Ureter (tissue), 1 donor: ENCODE measurements at regions not wholly inside any gene's neighbourhood (a gene's known extent, or its start where the extent isn't known, plus 50 kb on each side); places are given as distances from the start of the nearest gene placed in this dataset.
"Not testable (repeated sequence)": the region's sequence is repeated elsewhere in the genome, so short reads cannot be mapped to it uniquely, and the experiment has no call there.

Experiments used
- DNase-seq: peaks from one replicate; pipeline ENCODE4 v3.0.0-alpha.2; 2020; ENCODE audit warnings: low spot score
- donor health status: DM: yes; HTN: yes; CAD: no.

DNA sequence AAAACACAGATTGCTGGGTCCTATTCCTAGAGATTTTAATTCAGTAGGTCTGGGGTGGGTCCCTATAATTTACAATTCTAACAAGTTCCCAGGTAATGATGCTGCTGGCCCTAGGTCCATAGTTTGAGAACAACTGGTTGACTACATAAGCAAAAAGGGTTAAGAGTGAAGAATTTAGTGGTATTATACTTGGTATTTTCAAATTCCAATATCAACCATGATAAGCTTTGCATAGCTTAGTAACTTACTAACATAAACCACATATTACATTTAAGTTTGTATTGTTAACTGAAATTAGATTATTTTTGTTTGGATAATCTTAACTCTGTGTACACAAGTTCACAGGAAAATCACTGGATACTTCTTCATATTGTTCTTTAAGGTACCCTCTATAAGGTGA is 862.9 kb upstream of the ACVR2A start:
- DNase-seq, result no peak

DNA sequence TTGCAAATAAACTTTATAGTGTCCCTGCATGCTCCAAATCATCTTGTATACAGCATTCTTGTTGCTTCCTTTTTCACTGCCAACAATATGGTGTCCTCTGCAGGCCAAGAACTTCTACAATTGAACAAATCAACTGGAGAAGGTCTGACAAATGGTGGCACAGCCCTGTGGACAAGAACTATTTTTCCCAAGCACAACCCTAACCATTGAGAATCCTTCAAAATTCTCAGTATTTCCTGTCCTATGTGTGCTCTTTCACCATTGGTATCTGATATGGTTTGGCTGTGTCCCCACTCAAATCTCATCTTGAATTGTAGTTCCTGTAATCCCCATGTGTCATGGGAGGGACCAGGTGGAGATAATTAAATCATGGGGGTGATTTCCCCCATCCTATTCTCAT is 865.1 kb upstream of the ACVR2A start:
- DNase-seq, result no peak

DNA sequence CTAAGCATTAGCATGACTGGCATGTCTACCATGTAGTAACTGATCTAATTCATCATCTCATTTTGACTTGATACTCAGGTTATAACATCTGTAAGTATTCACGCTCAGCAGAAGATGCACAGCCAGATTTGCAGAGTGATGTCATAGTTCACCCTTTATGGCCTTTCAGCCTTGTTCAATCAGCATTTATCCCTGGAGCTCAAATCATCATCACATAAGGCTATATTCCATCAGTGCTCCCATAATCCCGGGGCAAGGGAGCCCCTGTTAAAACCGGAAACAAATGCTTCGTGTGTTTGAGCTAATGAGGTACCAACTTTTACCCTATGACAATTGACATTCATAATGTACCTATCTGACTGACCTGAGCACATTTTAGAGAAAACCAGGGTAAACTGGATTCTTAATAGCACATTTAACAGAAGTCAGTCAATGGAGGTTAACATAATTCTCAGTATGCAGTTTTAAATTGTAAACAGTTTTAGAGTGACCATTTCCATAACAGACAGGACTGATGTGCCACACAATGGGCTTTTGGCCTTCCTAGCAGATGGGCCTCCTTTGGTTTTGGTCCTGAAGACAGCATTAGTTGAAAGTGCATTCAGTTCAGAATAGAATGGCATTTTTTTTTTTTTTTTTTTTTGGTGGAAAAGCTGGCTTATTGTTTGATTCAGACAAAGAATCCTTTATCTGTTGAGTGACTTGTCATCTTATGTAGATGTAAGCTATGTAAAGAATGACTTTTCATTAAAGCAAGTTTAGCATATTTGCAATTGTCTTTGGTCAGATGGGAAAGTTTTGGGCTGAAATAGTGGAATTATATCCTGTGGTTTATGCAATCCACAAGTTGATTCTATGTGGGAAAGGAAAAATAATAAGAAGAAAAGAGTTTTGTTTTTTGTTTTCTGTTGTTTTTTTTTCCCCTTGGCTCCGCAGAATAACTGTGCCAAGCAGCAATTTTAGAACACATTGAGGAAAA is 866.0 kb upstream of the ACVR2A start:
- DNase-seq, result no peak

DNA sequence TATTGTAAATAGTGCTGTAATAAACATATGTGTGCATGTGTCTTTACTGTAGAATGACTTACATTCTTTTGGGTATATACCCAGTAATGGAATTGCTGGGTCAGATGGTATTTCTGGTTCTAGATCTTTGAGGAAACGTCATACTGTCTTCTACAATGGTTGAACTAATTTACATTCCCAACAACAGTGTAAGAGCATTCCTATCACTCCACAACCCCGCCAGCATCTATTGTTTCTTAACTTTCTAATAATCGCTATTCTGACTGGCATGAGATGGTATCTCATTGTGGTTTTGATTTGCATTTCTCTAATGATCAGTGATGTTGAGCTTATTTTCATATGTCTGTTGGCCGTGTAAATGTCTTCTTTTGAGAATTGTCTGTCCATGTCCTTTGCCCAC is 873.8 kb upstream of the ACVR2A start:
- not testable (repeated sequence) for DNase-seq

DNA sequence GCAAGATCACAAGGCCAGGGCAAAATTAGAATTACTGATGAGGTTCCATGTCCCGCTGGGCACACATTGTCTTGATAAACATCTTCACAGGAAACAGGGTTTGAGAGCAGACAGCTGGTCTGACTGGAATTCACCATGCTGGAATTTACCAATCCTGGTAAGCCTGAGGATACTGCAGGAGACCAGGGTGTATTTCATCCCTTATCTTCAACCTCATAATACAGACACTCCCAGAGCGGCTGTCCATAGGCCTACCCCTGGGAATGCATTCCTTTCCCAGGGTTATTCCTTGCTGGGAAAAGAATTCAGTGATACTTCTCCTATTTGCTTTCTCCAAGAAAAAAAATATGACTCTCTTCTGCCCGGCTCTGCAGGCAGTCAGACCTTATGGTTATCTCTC is 875.1 kb upstream of the ACVR2A start:
- not testable (repeated sequence) for DNase-seq

DNA sequence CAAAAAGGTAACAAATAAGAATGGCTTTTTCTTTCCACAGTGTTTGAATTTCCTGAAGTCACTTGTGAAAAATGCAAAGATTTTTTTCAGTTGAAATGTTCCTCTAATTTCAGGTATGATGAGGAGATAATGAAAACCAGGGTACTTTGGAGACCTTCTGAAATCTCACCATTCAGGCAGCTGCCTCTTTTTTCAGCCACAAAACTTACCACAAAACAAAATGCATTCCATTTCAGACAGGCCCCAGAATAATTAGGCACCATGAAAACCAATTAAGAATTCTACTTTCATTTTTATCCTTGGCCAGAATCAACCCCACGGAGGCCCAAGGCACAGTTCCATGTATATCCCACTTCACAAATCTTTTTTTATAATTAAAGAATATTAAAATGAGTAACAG is 880.3 kb upstream of the ACVR2A start:
- no peak for DNase-seq

DNA sequence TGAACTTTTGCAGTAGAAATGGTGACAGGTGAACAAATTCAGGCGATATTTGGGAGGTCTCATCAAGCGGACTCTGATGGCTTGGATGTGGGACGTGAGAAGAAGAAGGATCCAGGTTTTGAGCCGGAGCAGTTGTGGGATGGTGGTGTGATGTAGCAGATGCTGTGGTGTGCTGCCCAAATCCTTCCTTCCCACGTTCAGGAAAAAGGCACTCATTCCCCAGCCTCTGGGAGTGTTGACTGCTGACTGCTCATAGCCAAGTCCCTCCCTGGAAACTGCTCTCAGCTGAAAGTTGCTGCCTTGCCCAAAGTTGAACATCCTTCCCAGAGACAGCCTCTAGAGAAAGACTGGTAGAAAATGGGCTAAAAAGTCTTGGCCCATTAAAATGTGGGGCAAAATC is 890.3 kb upstream of the ACVR2A start:
- no peak for DNase-seq

DNA sequence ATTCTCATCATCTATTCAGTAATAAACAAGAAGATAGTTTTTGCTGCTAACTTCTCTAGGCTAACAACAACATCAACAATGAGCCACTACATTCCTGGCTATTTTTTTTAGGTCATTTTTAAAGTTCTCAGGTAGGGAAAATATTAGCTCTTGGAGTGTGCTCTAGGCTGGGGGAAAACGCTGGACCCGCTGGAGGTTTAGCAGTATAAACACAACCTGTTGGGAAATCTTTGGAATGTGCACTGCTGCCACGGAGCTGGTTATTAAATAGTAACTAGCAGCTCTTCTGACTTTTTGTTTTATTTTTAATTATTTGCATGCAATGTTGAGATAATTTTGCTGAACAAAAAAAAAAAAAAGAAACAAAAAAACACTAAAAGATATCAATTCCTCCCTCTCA is 892.1 kb upstream of the ACVR2A start:
- DNase-seq, result no peak

DNA sequence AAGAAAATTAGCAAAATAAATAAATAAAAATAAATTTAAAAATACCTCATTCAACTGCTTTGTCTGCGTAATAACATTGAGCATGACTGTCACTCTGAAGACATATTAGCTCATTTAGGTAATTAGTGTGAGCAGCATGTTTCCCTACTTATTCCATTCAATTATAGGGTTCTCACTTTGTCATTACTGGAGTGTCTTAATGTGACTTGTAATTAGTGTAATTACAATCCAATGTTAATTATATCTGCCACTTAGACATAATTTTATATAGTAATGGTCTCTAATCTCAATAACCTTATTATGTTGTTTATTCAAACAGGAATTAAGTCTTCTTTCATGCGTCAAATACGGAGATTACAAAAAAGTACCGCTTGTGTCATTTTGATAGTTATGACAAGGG is 893.9 kb upstream of the ACVR2A start:
- DNase-seq, result no peak

DNA sequence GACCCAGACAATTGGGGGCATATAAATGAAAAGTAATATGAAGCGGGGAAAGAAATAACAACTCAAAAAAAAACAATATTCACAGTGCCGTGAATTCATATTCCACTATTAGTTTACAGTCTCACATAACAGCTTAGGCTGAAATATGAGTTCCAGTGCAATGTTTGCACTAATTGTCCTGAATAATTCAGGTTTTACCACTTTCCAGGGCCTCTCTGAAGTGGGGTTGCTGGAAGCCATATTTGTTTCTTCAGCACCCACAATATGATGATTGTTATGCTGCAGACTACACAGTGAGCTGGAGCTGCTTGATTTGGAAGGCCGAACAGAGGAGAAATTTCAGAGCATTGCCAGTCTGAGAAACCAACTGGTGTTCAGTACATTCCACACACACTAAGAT is 894.5 kb upstream of the ACVR2A start:
- no peak for DNase-seq

DNA sequence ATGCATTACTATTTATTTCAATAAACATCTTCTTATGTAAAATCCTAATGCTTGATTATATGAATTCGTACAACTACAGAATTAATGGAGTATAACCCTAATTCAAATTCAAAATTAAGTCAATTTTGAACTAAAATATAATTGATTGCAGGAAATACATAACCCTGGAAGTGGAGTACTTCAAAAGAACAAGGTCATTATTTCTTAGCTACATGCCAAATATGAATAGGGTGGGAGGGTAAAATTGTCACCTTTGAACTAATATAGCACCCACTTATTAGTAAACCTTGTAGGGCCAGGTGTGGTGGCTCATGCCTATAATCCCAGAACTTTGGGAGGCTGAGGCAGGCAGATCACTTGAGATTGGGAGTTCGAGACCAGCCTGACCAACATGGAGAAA is 895.4 kb upstream of the ACVR2A start:
- DNase-seq, result no peak

DNA sequence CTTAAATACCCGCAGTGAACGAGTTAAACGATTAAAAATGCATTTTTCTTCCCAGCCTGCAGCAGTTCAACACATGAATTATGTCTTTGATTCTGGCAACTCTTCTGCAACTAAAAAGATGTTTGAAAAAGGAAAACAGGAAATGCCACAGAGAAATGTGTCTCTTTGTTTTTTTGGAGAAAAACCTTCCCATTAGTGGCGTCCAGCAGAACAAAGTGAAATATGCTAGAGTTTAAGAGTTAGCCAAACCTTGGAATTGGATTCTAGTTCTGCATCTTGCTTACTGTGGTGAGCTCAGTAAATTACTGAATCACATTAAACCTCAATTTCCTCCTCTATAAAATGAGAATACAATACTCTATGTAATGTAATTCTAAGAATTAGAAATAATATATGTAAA is 900.2 kb upstream of the ACVR2A start:
- no peak for DNase-seq

DNA sequence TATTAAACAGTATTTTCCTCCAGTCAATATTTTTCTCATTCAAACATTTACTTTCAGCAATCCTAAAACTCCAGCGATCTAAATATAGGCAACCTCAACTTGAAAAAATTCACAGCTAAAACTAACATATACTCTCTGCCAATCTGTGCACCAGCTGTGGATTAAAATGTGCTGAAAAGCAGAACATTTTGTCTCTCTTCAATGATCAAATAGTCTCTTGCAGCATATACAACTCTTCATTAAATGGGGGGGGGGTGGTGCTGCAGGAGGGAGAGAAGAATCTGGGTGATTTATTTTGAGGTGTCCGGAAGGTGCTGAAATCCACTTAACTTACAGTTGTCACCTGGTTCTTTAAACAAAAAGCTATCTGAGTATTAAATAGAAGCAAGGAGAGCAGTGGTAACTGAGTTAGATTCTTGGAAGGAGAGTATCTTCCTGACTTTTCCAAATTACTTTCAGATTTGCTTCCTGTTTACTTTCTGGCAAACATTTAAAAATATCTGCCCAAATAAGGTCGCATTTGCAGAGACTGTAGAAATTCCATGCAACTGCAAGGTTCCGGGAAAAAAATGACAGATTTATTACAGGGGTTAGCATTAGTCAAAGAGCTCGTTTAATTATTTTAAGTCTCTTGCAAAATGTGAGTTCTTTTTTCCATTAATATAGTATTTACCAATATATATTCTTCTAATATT is 904.7 kb upstream of the ACVR2A start:
- DNase-seq, result no peak

DNA sequence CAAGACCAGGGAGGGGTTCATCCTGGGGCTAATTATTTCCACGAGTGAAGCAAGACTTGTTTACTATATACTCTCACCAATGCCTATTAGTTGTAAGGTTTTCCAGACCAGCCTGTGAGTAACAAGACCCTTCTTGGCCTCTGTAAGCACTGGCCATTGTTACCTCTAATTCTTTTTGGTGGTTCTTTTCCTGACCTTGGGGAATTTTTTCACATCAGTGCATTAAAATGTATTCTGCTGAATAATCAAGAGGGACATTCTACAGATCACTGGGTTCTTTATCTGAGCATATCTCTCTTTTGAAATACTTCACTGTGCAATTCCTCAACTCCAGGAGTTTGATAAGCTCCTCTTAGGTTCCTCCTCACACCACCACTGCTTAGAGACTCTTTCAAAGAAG is 909.9 kb upstream of the ACVR2A start:
- no peak for DNase-seq

DNA sequence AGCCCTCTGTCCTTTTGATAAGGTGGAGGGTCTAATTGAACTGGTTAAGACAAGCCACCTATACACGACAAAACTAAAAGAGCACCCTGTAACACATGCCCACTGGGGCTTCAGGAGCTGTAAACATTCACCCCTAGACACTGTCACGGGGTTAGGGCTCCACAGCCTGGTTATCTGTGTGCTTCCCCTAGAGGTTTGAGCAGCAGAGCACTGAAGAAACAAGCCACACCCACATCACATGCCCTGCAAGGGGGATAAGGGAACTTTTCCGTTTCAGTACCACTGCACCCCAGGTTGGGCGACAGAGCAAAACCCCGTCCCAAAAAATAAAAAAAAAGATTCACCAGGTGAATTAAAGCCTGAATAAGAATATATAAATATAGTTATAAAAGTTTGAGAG is 913.7 kb upstream of the ACVR2A start:
- DNase-seq, result no peak

DNA sequence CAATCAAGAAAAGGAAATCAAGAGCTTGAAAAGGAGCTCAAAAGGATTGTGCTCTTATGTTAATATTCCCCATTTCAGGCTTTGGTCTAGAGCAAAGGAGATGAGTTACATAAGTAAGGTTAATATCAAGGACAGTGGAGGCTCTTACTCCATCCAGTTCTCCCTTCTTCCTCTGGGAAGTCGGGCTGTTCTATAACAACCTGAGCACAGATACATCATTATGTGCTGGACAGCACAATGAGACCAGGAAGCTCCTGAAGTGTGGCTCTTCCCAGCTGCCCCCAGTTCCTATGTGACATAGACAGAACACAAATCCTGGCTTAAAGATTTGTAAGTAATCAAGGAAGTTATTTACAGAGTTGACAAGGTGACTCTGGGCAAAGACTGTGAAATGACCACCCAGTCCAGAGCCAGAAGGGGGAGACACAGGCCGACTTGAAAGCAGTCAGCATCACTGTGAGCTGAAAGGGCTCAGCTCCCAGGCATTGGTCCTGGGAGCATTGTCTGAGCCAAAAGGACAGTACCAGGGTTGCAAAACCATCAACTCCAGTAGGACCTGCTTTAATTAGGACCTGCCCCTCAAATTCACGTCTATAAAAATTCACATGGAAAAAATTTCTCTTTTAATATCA is 917.6 kb upstream of the ACVR2A start:
- peak; percentile 57 for DNase-seq

DNA sequence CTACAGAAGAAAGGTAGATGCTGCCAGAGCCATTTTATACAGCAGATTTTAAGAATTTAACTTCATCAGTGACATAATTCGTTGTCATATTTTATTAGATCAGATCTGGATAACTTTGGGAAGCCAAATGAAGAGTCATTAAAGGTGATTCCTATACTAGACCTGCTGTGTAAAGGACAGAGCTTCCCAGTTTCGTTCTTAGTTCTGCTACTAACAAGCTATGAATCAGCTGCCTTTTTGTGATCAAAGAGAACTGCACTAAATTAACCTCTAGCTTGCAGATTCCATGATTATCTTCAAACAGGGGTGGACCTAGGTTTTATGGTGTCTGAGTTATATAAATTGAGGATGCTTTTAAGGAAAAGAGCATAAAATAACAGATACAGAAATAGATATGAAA is 926.5 kb upstream of the ACVR2A start:
- DNase-seq, result no peak

DNA sequence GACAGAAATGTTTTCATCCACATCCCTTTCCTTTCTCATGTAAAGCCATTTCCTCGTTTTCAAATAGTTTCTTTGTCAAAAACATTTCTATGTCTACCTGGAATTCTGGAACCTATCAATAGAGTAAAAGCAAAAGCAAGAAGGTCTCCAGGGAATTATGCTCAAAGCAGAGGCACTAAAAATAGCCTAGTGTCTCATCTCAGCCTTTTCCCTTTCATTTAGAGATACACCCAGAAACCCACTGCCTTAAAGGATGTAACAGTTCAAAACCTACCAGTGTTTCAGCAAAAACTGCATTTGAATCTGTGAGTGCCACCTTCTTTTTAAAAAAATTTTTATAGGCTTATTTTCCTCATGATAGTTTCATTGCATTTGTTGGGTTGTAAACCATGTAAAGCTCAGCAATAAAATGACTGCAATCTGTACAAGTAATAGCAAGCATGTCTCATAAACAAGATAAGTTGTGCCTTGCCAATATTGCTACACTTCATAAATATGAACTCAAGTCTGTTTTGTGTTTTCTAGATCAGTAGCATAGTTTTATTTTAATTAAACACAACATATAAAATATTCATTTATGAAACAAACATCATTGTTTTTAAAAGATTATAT is 927.3 kb upstream of the ACVR2A start:
- DNase-seq, result no peak

DNA sequence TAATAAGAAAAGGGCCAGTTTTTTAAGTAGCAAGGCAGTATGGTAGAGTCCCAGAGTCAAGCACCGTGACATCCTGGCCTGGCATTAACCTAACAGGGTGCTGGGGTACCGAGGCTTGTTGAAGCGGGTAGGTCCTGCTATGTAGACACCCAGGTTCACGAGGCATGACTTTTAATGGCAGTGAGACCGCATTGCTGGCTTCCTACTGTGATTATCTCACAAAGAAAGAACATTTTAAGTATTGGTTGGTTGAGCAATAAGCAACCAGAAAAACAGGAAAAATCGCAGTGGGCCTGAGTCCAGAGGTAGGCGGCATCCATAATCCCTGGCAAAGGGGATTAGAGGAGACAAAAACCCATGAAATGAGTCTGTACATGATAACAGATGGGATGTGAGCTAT is 927.9 kb upstream of the ACVR2A start:
- DNase-seq, result no peak

DNA sequence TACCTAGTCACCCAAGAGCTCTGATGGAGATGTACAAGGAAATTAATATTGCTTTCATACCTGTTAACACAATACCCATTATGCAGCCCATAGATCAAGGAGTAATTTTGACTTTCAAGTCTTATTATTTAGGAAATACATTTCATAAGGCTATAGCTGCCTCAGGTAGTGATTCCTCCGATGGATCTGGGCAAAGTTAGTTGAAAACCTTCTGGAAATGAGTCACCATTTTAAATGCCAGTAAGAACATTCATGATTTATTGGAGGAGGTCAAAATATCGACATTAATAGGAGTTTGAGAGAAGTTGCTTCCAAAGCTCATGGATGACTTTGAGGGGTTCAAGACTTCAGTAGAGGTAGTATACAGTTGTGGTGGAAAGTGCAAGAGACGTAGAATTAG is 931.4 kb upstream of the ACVR2A start:
- DNase-seq, result no peak

DNA sequence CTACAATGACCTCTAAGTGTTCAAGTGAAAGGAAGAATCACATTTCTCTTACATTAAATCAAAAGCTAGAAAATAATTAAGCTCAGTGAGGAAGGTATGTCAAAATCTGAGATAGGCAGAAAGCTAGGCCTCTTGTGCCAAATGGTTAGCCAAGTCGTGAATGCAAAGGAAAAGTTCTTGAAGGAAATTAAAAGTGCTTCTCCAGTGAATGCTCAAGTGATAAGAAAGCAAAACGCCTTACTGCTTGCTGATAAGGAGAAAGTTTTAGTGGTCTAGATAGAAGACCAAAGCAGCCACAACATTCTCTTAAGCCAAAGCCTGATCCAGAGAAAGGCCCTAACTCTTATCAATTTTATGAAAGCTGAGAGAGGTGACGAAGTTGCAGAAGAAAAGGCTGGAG is 932.3 kb upstream of the ACVR2A start:
- no peak for DNase-seq

DNA sequence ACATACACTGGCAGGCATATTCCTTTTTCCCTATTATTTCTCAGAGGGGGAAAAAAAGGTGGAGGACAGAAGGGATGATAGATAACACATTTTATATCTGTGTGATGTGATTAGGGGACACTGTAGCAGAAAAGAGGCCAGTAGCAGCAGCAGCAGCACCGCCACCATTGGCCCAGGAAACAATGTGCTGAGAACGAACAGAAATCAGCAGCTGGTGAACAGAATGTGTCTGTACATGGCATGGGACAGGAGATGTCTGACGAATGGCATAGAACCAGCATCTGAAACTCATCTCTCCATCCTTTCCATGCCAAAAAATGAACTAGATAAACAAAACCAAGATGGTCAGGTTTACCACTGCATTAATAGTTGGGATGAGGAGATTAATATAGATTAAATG is 936.1 kb upstream of the ACVR2A start:
- DNase-seq, result no peak
